ENCODE measurements at regions not wholly inside any gene's neighbourhood (a gene's known extent, or its start where the extent isn't known, plus 50 kb on each side); places are given as distances from the start of the nearest gene placed in this dataset.

DNA sequence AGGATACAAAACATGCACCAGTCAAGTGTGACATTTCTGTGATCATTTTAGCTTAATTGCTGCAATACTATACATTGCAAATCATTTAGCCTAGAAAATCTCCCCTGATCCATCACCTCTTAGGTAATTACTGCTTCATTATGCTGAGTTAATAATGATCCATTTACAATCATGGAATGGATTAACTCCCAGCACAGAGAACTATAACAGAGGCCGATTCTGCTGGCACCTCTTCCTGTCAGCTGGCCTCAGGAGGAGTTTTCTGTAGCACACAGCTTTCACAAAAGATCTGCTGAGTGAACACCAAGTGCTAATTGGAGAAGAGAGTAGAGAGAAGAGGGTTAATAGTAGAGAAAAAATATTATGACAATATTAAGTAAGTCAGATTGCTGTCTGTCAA lies 591.8 kb upstream of the KIRREL3 start:
- H3K27ac Mint-ChIP-seq (ENCODE audit: unreplicated experiment), result no peak overlapping the region
- no peak overlapping the region for H3K4me3 Mint-ChIP-seq (ENCODE audit: unreplicated experiment)
- no peak for DNase-seq (ENCODE audit: low spot score)
- TF ChIP-seq, protein P1, sequence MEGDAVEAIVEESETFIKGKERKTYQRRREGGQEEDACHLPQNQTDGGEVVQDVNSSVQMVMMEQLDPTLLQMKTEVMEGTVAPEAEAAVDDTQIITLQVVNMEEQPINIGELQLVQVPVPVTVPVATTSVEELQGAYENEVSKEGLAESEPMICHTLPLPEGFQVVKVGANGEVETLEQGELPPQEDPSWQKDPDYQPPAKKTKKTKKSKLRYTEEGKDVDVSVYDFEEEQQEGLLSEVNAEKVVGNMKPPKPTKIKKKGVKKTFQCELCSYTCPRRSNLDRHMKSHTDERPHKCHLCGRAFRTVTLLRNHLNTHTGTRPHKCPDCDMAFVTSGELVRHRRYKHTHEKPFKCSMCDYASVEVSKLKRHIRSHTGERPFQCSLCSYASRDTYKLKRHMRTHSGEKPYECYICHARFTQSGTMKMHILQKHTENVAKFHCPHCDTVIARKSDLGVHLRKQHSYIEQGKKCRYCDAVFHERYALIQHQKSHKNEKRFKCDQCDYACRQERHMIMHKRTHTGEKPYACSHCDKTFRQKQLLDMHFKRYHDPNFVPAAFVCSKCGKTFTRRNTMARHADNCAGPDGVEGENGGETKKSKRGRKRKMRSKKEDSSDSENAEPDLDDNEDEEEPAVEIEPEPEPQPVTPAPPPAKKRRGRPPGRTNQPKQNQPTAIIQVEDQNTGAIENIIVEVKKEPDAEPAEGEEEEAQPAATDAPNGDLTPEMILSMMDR (IDR thresholded peaks at IDR 0.05; ENCODE audit: unreplicated experiment), result no peak
- H3K9me3 Mint-ChIP-seq (ENCODE audit: unreplicated experiment), result no peaks in the 10 kb centered on the region
- H3K4me1 Mint-ChIP-seq (ENCODE audit: unreplicated experiment), result peaks cover 7% of the 10 kb centered on the region
- H3K27me3 Mint-ChIP-seq (ENCODE audit: unreplicated experiment), result no peaks in the 10 kb centered on the region
- no peaks in the 10 kb centered on the region for H3K36me3 Mint-ChIP-seq (ENCODE audit: low read depth, unreplicated experiment)

DNA sequence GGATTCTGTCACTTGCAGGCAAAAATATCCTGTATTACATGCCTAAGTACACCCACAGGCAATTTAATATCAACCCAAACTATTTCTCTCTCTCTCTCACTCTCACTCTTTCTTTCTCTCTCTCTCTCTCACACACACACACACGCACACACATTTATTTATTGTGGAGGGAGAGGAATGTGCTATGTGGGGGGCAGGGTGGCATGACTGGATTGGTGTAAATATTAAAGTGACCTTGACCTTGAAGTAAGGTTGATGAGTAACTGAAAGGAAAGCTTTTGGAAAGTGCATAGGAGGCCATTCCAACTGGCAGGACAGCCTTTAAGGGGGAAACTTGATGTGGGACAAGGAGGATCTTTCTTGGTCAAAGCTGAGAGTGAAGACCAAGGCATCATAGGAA lies 589.7 kb upstream of the KIRREL3 start:
- Mint-ChIP-seq H3K27me3 (ENCODE audit: unreplicated experiment) (no peaks in the 10 kb centered on the region), H3K27ac (ENCODE audit: unreplicated experiment) (no peak overlapping the region), H3K9me3 (ENCODE audit: unreplicated experiment) (no peaks in the 10 kb centered on the region), H3K36me3 (ENCODE audit: low read depth, unreplicated experiment) (no peaks in the 10 kb centered on the region), H3K4me3 (ENCODE audit: unreplicated experiment) (no peak overlapping the region), H3K4me1 (ENCODE audit: unreplicated experiment) (peaks cover 7% of the 10 kb centered on the region)
- TF ChIP-seq, protein P1 (IDR thresholded peaks at IDR 0.05; ENCODE audit: unreplicated experiment), result no peak
- no peak for DNase-seq (ENCODE audit: low spot score)

DNA sequence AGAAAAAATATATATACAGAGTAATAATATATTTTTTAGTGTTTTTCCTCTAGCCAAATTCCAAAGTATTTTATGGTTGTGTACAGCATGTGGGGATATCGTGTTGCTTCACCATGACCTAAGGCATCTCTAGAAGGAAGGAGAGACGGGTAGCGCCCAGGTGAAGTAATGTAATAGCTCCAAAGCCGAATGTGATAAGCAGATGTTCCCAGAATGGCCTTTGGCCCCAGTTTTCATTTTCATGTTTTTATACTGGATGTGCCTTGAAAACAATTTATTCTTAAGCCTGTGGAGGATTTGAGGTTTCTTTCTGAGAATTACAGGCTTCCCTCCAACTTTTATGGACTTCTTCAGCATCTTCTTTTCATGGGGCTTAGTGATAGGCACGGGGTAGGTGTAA lies 587.9 kb upstream of the KIRREL3 start:
- TF ChIP-seq, protein P1 (IDR thresholded peaks at IDR 0.05; ENCODE audit: unreplicated experiment), result no peak
- Mint-ChIP-seq H3K27ac (ENCODE audit: unreplicated experiment) (no peak overlapping the region), H3K36me3 (ENCODE audit: low read depth, unreplicated experiment) (no peaks in the 10 kb centered on the region), H3K4me3 (ENCODE audit: unreplicated experiment) (no peak overlapping the region), H3K27me3 (ENCODE audit: unreplicated experiment) (no peaks in the 10 kb centered on the region), H3K9me3 (ENCODE audit: unreplicated experiment) (no peaks in the 10 kb centered on the region), H3K4me1 (ENCODE audit: unreplicated experiment) (peaks cover 7% of the 10 kb centered on the region)
- DNase-seq (ENCODE audit: low spot score), result no peak

DNA sequence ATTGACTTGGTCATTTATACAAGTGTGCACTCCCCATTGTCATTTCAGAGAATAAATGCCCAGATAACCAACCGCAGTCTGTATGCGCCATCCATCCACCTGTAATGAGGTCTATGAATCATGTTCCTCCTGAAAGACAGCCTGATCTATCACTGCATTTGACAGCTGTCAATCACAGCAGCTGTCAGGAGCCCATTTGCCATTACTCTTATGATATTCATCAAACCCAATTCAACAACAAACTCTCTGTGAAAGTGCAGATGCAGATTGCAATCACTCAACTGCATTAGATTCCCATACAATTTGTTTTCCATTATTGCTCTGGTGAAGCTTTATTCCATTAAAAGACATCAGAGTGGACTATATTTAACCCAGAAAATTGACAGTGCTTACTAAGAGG lies 586.9 kb upstream of the KIRREL3 start:
- DNase-seq (ENCODE audit: low spot score), result no peak
- Mint-ChIP-seq H3K27ac (ENCODE audit: unreplicated experiment) (no peak overlapping the region), H3K36me3 (ENCODE audit: low read depth, unreplicated experiment) (no peaks in the 10 kb centered on the region), H3K9me3 (ENCODE audit: unreplicated experiment) (no peaks in the 10 kb centered on the region), H3K4me3 (ENCODE audit: unreplicated experiment) (no peak overlapping the region), H3K4me1 (ENCODE audit: unreplicated experiment) (no peaks in the 10 kb centered on the region), H3K27me3 (ENCODE audit: unreplicated experiment) (no peaks in the 10 kb centered on the region)
- TF ChIP-seq, protein P1 (IDR thresholded peaks at IDR 0.05; ENCODE audit: unreplicated experiment), result no peak

DNA sequence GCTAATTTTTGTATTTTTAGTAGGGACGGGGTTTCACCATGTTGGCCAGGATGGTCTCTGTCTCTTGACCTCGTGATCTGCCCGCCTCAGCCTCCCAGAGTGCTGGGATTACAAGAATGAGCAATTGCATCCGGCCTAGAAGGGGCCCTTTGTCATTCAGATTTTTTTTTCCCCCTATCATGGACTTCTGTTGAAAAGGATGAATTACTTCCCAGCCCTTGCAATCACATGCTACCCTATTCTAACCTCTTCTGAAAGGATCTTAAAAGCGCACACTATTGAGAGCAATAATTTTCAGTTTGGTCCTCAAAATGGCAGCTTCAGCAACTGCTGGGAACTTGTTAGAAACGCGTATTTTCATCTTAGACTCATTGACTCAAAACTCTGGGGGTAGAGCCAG lies 575.6 kb upstream of the KIRREL3 start:
- Mint-ChIP-seq H3K4me1 (ENCODE audit: unreplicated experiment) (peaks cover 2% of the 10 kb centered on the region), H3K27ac (ENCODE audit: unreplicated experiment) (no peak overlapping the region), H3K36me3 (ENCODE audit: low read depth, unreplicated experiment) (no peaks in the 10 kb centered on the region), H3K9me3 (ENCODE audit: unreplicated experiment) (no peaks in the 10 kb centered on the region), H3K4me3 (ENCODE audit: unreplicated experiment) (no peak overlapping the region), H3K27me3 (ENCODE audit: unreplicated experiment) (no peaks in the 10 kb centered on the region)
- no peak for DNase-seq (ENCODE audit: low spot score)
- TF ChIP-seq, protein P1 (IDR thresholded peaks at IDR 0.05; ENCODE audit: unreplicated experiment), result no peak
